GM12891 (cell line): ENCODE measurements at regions not wholly inside any gene's neighbourhood (a gene's known extent, or its start where the extent isn't known, plus 50 kb on each side); places are given as distances from the start of the nearest gene placed in this dataset.

ENCODE experiments used
- DNase-seq: peaks from one replicate; pipeline ENCODE4 v3.0.0; 2011; ENCODE audit warnings: low spot score; ENCODE audit not compliant: insufficient read length
- FAIRE-seq: peaks from 2 replicates; lab custom pipeline; 2011; peaks lifted over from hg19 to GRCh38; lab: Jason Lieb, UNC
- PAX5 ChIP-seq: IDR thresholded peaks from 2 replicates; pipeline ENCODE4 v1.6.1; 2011; ENCODE audit warnings: low read length, moderate library complexity, mild to moderate bottlenecking; ENCODE audit not compliant: insufficient read depth, severe bottlenecking
- POLR2A ChIP-seq: IDR thresholded peaks from 2 replicates; pipeline ENCODE4 v1.6.1; 2011; ENCODE audit warnings: low read depth, low read length, control low read depth
- POLR2AphosphoS5 ChIP-seq: IDR thresholded peaks from 2 replicates; pipeline ENCODE4 v1.6.1; 2011; ENCODE audit warnings: low read depth, low read length, control low read depth
- POU2F2 ChIP-seq: IDR thresholded peaks from 2 replicates; pipeline ENCODE4 v1.6.1; 2011; ENCODE audit warnings: low read depth, mild to moderate bottlenecking, control low read depth, low read length, moderate library complexity
- SPI1 ChIP-seq: IDR thresholded peaks from 2 replicates; pipeline ENCODE4 v1.6.1; 2011; ENCODE audit warnings: low read depth, low read length, control low read depth
- TAF1 ChIP-seq: IDR thresholded peaks from 2 replicates; pipeline ENCODE4 v1.6.1; 2011; ENCODE audit warnings: low read depth, low read length, control low read depth

- DNase-seq, result no peak
- no peak for FAIRE-seq
- no peak for TF ChIP-seq TAF1
- no peak for TF ChIP-seq POU2F2
- TF ChIP-seq PAX5, result no peak
- no peak for TF ChIP-seq SPI1
- TF ChIP-seq POLR2AphosphoS5, result no peak
- TF ChIP-seq POLR2A, result no peak
These were observed 154.8 kb downstream of the INSIG2 start for GRCh38 chr2:118243031-118243430.

- no peak for DNase-seq
- TF ChIP-seq TAF1 (no peak), PAX5 (no peak), POLR2AphosphoS5 (no peak), POU2F2 (no peak), POLR2A (no peak), SPI1 (no peak)
- no peak for FAIRE-seq
These were observed 153.9 kb downstream of the INSIG2 start for GRCh38 chr2:118242216-118242615.

- DNase-seq, result no peak
- TF ChIP-seq SPI1, result no peak
- FAIRE-seq, result no peak
These were observed 152.9 kb downstream of the INSIG2 start for GRCh38 chr2:118241128-118241527.

- DNase-seq, result no peak
- no peak for FAIRE-seq
- TF ChIP-seq TAF1 (no peak), SPI1 (no peak), POU2F2 (no peak), POLR2AphosphoS5 (no peak)
These were observed 152.0 kb downstream of the INSIG2 start for GRCh38 chr2:118240276-118240675.

GRCh38 chr2:118239284-118239683 is 151.0 kb downstream of the INSIG2 start:
- DNase-seq (no peak), FAIRE-seq (no peak)
- no peak for TF ChIP-seq TAF1
- no peak for TF ChIP-seq POLR2A
- no peak for TF ChIP-seq PAX5
- TF ChIP-seq POU2F2, result no peak
- no peak for TF ChIP-seq SPI1
- TF ChIP-seq POLR2AphosphoS5, result no peak

GRCh38 chr2:118237451-118237850 is 149.2 kb downstream of the INSIG2 start:
- TF ChIP-seq POLR2AphosphoS5, result no peak
- TF ChIP-seq SPI1, result no peak
- no peak for TF ChIP-seq POU2F2
- TF ChIP-seq POLR2A, result no peak
- TF ChIP-seq TAF1, result no peak
- no peak for TF ChIP-seq PAX5
- no peak for FAIRE-seq
- no peak for DNase-seq

- TF ChIP-seq PAX5, result no peak
- no peak for TF ChIP-seq TAF1
- TF ChIP-seq POLR2AphosphoS5, result no peak
- no peak for TF ChIP-seq POLR2A
- TF ChIP-seq POU2F2, result no peak
- TF ChIP-seq SPI1, result no peak
- FAIRE-seq, result no peak
- no peak for DNase-seq
These were observed 144.5 kb downstream of the INSIG2 start for GRCh38 chr2:118232796-118233195.

GRCh38 chr2:118232391-118232790 is 144.1 kb downstream of the INSIG2 start:
- TF ChIP-seq SPI1, result no peak
- TF ChIP-seq PAX5, result no peak
- TF ChIP-seq TAF1, result no peak
- no peak for TF ChIP-seq POLR2AphosphoS5
- TF ChIP-seq POLR2A, result no peak
- TF ChIP-seq POU2F2, result no peak
- FAIRE-seq (no peak), DNase-seq (no peak)

GRCh38 chr2:118231759-118232158 is 143.5 kb downstream of the INSIG2 start:
- no peak for DNase-seq

GRCh38 chr2:118227698-118228508 is 139.6 kb downstream of the INSIG2 start:
- peak; percentile 31 for FAIRE-seq
- DNase-seq, result no peak
- TF ChIP-seq POU2F2 (no peak), SPI1 (no peak), POLR2A (no peak), POLR2AphosphoS5 (no peak), TAF1 (no peak), PAX5 (no peak)

More at GRCh38 chr2:118231759-118232158, 143.5 kb downstream of the INSIG2 start:
- TF ChIP-seq POU2F2, result no peak
- FAIRE-seq, result no peak

- FAIRE-seq (no peak), DNase-seq (no peak)
- TF ChIP-seq POU2F2, result no peak
- no peak for TF ChIP-seq SPI1
- TF ChIP-seq PAX5, result no peak
- no peak for TF ChIP-seq POLR2A
- TF ChIP-seq POLR2AphosphoS5, result no peak
- no peak for TF ChIP-seq TAF1
These were observed 137.4 kb downstream of the INSIG2 start for GRCh38 chr2:118225666-118226065.
